ENCODE measurements at regions not wholly inside any gene's neighbourhood (a gene's known extent, or its start where the extent isn't known, plus 50 kb on each side); places are given as distances from the start of the nearest gene placed in this dataset.

DNA sequence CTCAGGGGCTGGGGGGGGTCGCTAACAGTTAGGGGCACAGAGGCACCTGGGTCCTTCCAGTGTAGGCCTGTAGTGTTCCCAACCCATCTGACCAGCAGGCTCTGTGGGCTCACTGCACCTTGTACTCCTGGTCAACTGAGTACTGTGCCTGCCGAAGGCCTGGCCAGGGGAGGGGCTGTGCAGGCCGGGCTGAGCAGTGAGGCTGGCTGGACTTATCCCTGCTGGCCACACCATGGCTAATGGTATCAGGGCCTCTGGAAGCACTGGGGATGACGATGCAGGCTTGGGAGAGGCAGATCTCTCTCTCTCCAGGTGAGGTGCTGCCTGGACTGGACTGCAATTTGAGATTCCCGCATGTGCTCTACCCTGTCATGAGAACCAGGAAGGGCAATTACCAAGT, 58.9 kb upstream of the SDK2 start:
- no peaks in the 10 kb centered on the region for H3K36me3 ChIP-seq
- no peaks in the 10 kb centered on the region for H3K27me3 ChIP-seq
- no peak for DNase-seq (ENCODE audit: low spot score in 2 of 2)
- H3K9me3 ChIP-seq = no peaks in the 10 kb centered on the region
- H3K4me1 ChIP-seq = no peaks in the 10 kb centered on the region
- intact Hi-C loops (cut with DNase I) = no loop called here
- H3K4me3 ChIP-seq = no peak overlapping the region
- no peak overlapping the region for H3K27ac ChIP-seq
- TF ChIP-seq, protein P1, sequence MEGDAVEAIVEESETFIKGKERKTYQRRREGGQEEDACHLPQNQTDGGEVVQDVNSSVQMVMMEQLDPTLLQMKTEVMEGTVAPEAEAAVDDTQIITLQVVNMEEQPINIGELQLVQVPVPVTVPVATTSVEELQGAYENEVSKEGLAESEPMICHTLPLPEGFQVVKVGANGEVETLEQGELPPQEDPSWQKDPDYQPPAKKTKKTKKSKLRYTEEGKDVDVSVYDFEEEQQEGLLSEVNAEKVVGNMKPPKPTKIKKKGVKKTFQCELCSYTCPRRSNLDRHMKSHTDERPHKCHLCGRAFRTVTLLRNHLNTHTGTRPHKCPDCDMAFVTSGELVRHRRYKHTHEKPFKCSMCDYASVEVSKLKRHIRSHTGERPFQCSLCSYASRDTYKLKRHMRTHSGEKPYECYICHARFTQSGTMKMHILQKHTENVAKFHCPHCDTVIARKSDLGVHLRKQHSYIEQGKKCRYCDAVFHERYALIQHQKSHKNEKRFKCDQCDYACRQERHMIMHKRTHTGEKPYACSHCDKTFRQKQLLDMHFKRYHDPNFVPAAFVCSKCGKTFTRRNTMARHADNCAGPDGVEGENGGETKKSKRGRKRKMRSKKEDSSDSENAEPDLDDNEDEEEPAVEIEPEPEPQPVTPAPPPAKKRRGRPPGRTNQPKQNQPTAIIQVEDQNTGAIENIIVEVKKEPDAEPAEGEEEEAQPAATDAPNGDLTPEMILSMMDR (IDR thresholded peaks at IDR 0.05) = no peak

GRCh38 chr17:73703917-73704316, 59.7 kb upstream of the SDK2 start:
- H3K27me3 ChIP-seq = no peaks in the 10 kb centered on the region
- intact Hi-C loops (cut with DNase I) = no loop called here
- H3K4me3 ChIP-seq = no peak overlapping the region
- DNase-seq (ENCODE audit: low spot score in 2 of 2) = no peak
- no peak overlapping the region for H3K27ac ChIP-seq
- H3K9me3 ChIP-seq = no peaks in the 10 kb centered on the region
- TF ChIP-seq, protein P1 (IDR thresholded peaks at IDR 0.05) = no peak
- no peaks in the 10 kb centered on the region for H3K36me3 ChIP-seq
- no peaks in the 10 kb centered on the region for H3K4me1 ChIP-seq

GRCh38 chr17:73705594-73705993, 61.3 kb upstream of the SDK2 start:
- no peak overlapping the region for H3K27ac ChIP-seq
- H3K36me3 ChIP-seq = no peaks in the 10 kb centered on the region
- no peaks in the 10 kb centered on the region for H3K9me3 ChIP-seq
- peaks cover 0 to 2% of the 10 kb centered on the region in 2 donors for H3K4me1 ChIP-seq
- DNase-seq (ENCODE audit: low spot score in 2 of 2) = no peak
- intact Hi-C loops (cut with DNase I) = no loop called here
- H3K4me3 ChIP-seq = no peak overlapping the region
- TF ChIP-seq, protein P1 (IDR thresholded peaks at IDR 0.05) = no peak
- H3K27me3 ChIP-seq = no peaks in the 10 kb centered on the region

DNA sequence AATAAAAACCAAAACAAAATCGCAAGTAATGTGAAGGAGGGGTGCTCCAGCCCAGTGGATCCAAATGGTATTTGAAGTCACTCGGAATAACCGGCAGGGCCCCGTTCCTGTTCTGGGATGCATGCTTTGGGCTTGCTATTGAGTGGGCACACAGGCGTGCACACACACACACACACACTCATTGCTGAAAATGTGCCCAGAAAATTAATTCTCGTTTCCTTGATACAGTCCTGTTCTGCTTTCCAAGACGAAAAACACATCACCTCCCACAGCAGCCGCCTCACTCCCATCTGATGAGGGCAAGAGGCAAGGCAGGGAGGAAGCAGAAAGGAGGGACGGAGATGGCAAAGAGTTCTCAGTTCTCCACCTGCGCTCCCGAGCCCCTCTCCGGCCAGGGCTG, 62.2 kb upstream of the SDK2 start:
- no peak overlapping the region for H3K4me3 ChIP-seq
- DNase-seq (ENCODE audit: low spot score in 2 of 2) = no peak
- H3K27ac ChIP-seq = no peak overlapping the region
- H3K36me3 ChIP-seq = no peaks in the 10 kb centered on the region
- H3K4me1 ChIP-seq = peaks cover 0 to 2% of the 10 kb centered on the region in 2 donors
- intact Hi-C loops (cut with DNase I) = loop anchor here (1.0 kb wide), 1 partner anchor 277 kb away; no protein-coding TSS in a partner anchor
- TF ChIP-seq, protein P1 (IDR thresholded peaks at IDR 0.05) = no peak
- H3K9me3 ChIP-seq = no peaks in the 10 kb centered on the region
- no peaks in the 10 kb centered on the region for H3K27me3 ChIP-seq

GRCh38 chr17:73706858-73707257, 62.6 kb upstream of the SDK2 start:
- H3K27me3 ChIP-seq = no peaks in the 10 kb centered on the region
- DNase-seq (ENCODE audit: low spot score in 2 of 2) = no peak
- TF ChIP-seq, protein P1 (IDR thresholded peaks at IDR 0.05) = no peak
- intact Hi-C loops (cut with DNase I) = loop anchor here (1.0 kb wide), 1 partner anchor 278 kb away; no protein-coding TSS in a partner anchor
- H3K4me1 ChIP-seq = peaks cover 0 to 2% of the 10 kb centered on the region in 2 donors
- H3K27ac ChIP-seq = no peak overlapping the region
- no peaks in the 10 kb centered on the region for H3K9me3 ChIP-seq
- no peak overlapping the region for H3K4me3 ChIP-seq
- no peaks in the 10 kb centered on the region for H3K36me3 ChIP-seq

DNA sequence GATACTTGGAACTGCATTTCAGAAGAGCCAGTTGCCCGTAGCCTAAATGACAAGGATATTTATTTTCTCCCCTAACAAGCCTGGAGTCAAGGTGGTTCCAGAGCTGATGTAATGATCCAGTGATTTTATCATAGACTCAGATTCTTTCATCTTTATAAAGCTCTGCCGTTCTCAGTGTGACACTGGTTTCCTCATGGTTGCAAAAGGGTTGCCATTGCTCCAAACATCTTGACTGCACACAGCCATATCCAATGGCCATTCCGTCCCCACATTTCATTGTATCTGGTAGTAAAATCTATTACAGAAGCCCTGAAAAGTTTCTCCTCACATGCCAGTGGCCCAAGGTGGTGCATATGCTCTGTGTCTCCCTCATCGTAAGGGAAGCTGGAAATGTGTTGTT, 63.1 kb upstream of the SDK2 start:
- DNase-seq (ENCODE audit: low spot score in 2 of 2) = no peak
- H3K4me3 ChIP-seq = no peak overlapping the region
- intact Hi-C loops (cut with DNase I) = no loop called here
- no peak overlapping the region for H3K27ac ChIP-seq
- H3K27me3 ChIP-seq = no peaks in the 10 kb centered on the region
- TF ChIP-seq, protein P1 (IDR thresholded peaks at IDR 0.05) = no peak
- H3K4me1 ChIP-seq = peaks cover 0 to 2% of the 10 kb centered on the region in 2 donors
- H3K9me3 ChIP-seq = no peaks in the 10 kb centered on the region
- H3K36me3 ChIP-seq = no peaks in the 10 kb centered on the region
